RWPE1 (cell line): ENCODE measurements at regions not wholly inside any gene's neighbourhood (a gene's known extent, or its start where the extent isn't known, plus 50 kb on each side); places are given as distances from the start of the nearest gene placed in this dataset.
"Not testable (repeated sequence)": the region's sequence is repeated elsewhere in the genome, so short reads cannot be mapped to it uniquely, and the experiment has no call there.

Source experiments
- CTCF ChIA-PET: fragments of 350-600 bp; sonication (Branson Sonifier 250); formaldehyde crosslinking; extraction: SDS; loops from one replicate; lab custom pipeline; 2021; lab: Yijun Ruan, JAX
- POLR2A ChIA-PET: fragments of 400-600 bp; formaldehyde crosslinking; extraction: SDS; loops from one replicate; lab custom pipeline; 2020; ENCODE audit warnings: antibody characterized with exemption; ENCODE audit not compliant: low non-redundant PET; lab: Yijun Ruan, JAX
- DNase-seq: peaks from one replicate; pipeline ENCODE4 v3.0.0; 2012; ENCODE audit warnings: low spot score
- H3K27ac ChIP-seq: fragments of 450-650 bp; 2 replicates; pipeline ENCODE4 v1.5.1; 2017
- TF ChIP-seq, protein P1 (sequence below): fragments of 450-650 bp; conservative IDR thresholded peaks from 2 replicates; pipeline ENCODE4 v1.5.1; 2017; ENCODE audit warnings: low read depth, mild to moderate bottlenecking

DNA sequence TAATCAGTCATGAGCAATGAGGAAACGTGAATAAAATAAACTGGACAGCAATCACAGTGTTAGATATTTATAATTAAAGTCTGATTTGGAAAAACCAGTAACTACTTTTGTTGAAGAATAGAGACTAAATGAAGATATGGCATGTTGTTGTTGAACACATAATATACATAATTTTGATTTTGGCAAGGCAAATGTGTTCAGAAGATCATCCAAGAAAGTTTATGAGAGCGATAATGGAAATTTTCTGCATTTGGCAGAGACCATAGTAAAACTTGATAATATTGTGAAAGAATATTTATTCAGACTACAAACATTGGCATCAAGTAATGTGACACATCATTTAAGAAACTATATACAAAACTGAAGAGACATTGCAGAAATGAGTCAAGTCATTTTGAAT, 620.7 kb downstream of the TMA16 start:
- DNase-seq, result no peak
- CTCF ChIA-PET, result no interaction called here
- POLR2A ChIA-PET, result no interaction called here
- TF ChIP-seq, protein P1, sequence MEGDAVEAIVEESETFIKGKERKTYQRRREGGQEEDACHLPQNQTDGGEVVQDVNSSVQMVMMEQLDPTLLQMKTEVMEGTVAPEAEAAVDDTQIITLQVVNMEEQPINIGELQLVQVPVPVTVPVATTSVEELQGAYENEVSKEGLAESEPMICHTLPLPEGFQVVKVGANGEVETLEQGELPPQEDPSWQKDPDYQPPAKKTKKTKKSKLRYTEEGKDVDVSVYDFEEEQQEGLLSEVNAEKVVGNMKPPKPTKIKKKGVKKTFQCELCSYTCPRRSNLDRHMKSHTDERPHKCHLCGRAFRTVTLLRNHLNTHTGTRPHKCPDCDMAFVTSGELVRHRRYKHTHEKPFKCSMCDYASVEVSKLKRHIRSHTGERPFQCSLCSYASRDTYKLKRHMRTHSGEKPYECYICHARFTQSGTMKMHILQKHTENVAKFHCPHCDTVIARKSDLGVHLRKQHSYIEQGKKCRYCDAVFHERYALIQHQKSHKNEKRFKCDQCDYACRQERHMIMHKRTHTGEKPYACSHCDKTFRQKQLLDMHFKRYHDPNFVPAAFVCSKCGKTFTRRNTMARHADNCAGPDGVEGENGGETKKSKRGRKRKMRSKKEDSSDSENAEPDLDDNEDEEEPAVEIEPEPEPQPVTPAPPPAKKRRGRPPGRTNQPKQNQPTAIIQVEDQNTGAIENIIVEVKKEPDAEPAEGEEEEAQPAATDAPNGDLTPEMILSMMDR, result no peak
- H3K27ac ChIP-seq, result no peak overlapping the region

- H3K27ac ChIP-seq, result no peak overlapping the region
- CTCF ChIA-PET, result no interaction called here
- TF ChIP-seq, protein P1, result no peak
- DNase-seq, result no peak
- POLR2A ChIA-PET, result no interaction called here
These were observed 621.8 kb downstream of the TMA16 start for GRCh38 chr4:164116286-164116685.

- no peak overlapping the region for H3K27ac ChIP-seq
- TF ChIP-seq, protein P1, result no peak
- ChIA-PET CTCF (interaction anchor here (0.5 kb wide), 1 partner anchor 1637 kb away, joined by 3 read pairs; no protein-coding TSS in a partner anchor), POLR2A (no interaction called here)
- no peak for DNase-seq
These were observed 619.5 kb upstream of the SMIM31 start for GRCh38 chr4:164134388-164134787.

DNA sequence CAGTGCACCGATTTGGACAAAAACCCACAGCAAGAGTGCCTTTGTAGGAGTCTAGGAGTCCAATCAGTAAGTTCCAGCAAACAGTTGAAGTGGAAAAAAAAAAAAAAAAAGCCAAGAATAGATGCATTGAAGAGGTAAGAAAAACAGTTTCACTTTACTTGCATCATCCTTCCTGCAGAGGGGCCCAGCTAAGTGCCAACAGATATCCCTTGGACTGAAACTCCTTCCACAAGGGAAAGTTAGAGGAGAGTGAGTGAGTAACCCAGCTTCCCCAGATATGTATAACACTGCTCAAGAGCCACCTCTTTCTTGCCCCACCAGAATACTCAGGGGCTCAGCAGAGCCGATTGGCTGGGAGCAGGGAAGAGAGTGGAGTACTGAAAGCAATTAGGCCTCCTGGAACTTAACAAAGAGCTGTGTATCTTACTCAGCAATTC, 617.7 kb upstream of the SMIM31 start:
- H3K27ac ChIP-seq, result no peak overlapping the region
- ChIA-PET POLR2A (no interaction called here), CTCF (no interaction called here)
- TF ChIP-seq, protein P1, result no peak
- DNase-seq, result no peak

GRCh38 chr4:164138521-164138920, 615.4 kb upstream of the SMIM31 start:
- DNase-seq, result no peak
- no peak overlapping the region for H3K27ac ChIP-seq
- ChIA-PET POLR2A (no interaction called here), CTCF (no interaction called here)
- TF ChIP-seq, protein P1, result no peak

GRCh38 chr4:164139291-164139690, 614.6 kb upstream of the SMIM31 start:
- TF ChIP-seq, protein P1, result no peak
- ChIA-PET CTCF (no interaction called here), POLR2A (interaction anchor here (0.6 kb wide), 1 partner anchor 10 kb away, joined by 3 read pairs; no protein-coding TSS in a partner anchor)
- DNase-seq, result no peak
- H3K27ac ChIP-seq, result no peak overlapping the region

DNA sequence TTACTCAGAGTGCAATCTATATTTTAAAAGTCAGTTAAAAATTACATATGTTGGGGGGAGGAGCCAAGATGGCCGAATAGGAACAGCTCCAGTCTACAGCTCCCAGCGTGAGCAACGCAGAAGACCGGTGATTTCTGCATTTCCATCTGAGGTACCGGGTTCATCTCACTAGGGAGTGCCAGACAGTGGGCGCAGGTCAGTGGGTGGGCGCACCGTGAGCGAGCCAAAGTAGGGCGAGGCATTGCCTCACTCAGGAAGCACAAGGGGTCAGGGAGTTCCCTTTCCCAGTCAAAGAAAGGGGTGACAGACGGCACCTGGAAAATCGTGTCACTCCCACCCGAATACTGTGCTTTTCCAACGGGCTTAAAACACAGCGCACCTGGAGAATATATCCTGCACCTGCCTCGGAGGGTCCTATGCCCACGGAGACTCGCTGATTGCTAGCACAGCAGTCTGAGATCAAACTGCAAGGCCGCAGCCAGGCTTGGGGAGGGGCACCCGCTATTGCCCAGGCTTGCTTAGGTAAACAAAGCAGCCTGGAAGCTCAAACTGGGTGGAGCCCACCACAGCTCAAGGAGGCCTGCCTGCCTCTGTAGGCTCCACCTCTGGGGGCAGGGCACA, 612.1 kb upstream of the SMIM31 start:
- POLR2A ChIA-PET, H3K27ac ChIP-seq, DNase-seq, CTCF ChIA-PET: not testable (repeated sequence)
